Testis (tissue), 2 donors: ENCODE measurements at regions not wholly inside any gene's neighbourhood (a gene's known extent, or its start where the extent isn't known, plus 50 kb on each side); places are given as distances from the start of the nearest gene placed in this dataset.

ENCODE experiments used
- POLR2A ChIP-seq: fragments of 450-650 bp; IDR thresholded peaks from one replicate; pipeline ENCODE4 v1.6.1; 2017; ENCODE audit warnings: antibody characterized with exemption, mild to moderate bottlenecking, moderate library complexity
- TF ChIP-seq, protein P1 (sequence below), 3 experiments: fragments of 450-650 bp in 2 of 3; fragments of 200-600 bp in 1 of 3; sonication (generic) in 1 of 3; IDR thresholded peaks; one replicate each; pipeline ENCODE4 v1.5.1; 2016 to 2019; ENCODE audit warnings: antibody characterized with exemption in 3 of 3, mild to moderate bottlenecking in 2 of 3, moderate library complexity in 1 of 3

DNA sequence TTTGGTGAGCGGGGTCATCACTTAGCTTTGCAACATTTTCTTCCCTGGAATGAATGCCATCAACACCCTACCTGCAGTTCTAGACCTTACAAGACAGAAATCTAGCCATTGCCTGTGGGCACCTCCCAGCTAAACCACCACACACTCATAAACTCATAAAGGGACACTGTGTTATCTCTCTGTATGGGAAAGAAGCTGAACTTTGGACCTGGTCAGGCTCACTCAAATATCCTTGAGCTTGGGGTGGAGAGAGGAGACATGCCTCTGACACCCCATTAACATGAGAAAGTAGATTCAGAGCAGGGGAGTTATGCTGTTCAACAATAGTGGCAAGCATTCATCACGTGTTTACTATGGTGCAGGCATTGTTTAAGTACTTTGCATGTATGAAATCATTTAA lies 205.6 kb downstream of the ZNF462 start:
- TF ChIP-seq, protein P1, sequence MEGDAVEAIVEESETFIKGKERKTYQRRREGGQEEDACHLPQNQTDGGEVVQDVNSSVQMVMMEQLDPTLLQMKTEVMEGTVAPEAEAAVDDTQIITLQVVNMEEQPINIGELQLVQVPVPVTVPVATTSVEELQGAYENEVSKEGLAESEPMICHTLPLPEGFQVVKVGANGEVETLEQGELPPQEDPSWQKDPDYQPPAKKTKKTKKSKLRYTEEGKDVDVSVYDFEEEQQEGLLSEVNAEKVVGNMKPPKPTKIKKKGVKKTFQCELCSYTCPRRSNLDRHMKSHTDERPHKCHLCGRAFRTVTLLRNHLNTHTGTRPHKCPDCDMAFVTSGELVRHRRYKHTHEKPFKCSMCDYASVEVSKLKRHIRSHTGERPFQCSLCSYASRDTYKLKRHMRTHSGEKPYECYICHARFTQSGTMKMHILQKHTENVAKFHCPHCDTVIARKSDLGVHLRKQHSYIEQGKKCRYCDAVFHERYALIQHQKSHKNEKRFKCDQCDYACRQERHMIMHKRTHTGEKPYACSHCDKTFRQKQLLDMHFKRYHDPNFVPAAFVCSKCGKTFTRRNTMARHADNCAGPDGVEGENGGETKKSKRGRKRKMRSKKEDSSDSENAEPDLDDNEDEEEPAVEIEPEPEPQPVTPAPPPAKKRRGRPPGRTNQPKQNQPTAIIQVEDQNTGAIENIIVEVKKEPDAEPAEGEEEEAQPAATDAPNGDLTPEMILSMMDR (IDR thresholded peaks at IDR 0.05): no peak
- TF ChIP-seq POLR2A: no peak
